T follicular helper cell (primary cell): ENCODE measurements at regions not wholly inside any gene's neighbourhood (a gene's known extent, or its start where the extent isn't known, plus 50 kb on each side); places are given as distances from the start of the nearest gene placed in this dataset.

Experiments
- DNase-seq: peaks from one replicate; pipeline ENCODE4 v3.0.0-alpha.2; 2020; ENCODE audit warnings: low read depth

GRCh38 chr2:12284487-12284886, 432.2 kb upstream of the TRIB2 start:
- no peak for DNase-seq

- DNase-seq, result no peak
These were observed 430.4 kb upstream of the TRIB2 start for GRCh38 chr2:12286347-12286746.

- DNase-seq, result no peak
These were observed 429.4 kb upstream of the TRIB2 start for GRCh38 chr2:12287220-12287751.

GRCh38 chr2:12288048-12288447, 428.7 kb upstream of the TRIB2 start:
- DNase-seq, result no peak

- DNase-seq, result no peak
These were observed 427.5 kb upstream of the TRIB2 start for GRCh38 chr2:12289120-12289802.

GRCh38 chr2:12291303-12291702, 425.4 kb upstream of the TRIB2 start:
- no peak for DNase-seq

GRCh38 chr2:12293874-12294273, 422.9 kb upstream of the TRIB2 start:
- DNase-seq, result no peak

- DNase-seq, result no peak
These were observed 420.7 kb upstream of the TRIB2 start for GRCh38 chr2:12295856-12296519.

GRCh38 chr2:12296915-12297314, 419.8 kb upstream of the TRIB2 start:
- no peak for DNase-seq

GRCh38 chr2:12298352-12298751, 418.4 kb upstream of the TRIB2 start:
- DNase-seq, result no peak

- no peak for DNase-seq
These were observed 417.3 kb upstream of the TRIB2 start for GRCh38 chr2:12299431-12299830.

- DNase-seq, result no peak
These were observed 416.6 kb upstream of the TRIB2 start for GRCh38 chr2:12300019-12300602.

- DNase-seq, result no peak
These were observed 415.8 kb upstream of the TRIB2 start for GRCh38 chr2:12300927-12301326.

- no peak for DNase-seq
These were observed 414.6 kb upstream of the TRIB2 start for GRCh38 chr2:12302140-12302539.

GRCh38 chr2:12302691-12303090, 414.0 kb upstream of the TRIB2 start:
- no peak for DNase-seq

- DNase-seq, result no peak
These were observed 413.3 kb upstream of the TRIB2 start for GRCh38 chr2:12303181-12304030.

GRCh38 chr2:12304564-12305171, 412.1 kb upstream of the TRIB2 start:
- no peak for DNase-seq

GRCh38 chr2:12305931-12306330, 410.8 kb upstream of the TRIB2 start:
- no peak for DNase-seq

GRCh38 chr2:12310399-12310798, 406.3 kb upstream of the TRIB2 start:
- no peak for DNase-seq

- DNase-seq, result no peak
These were observed 403.1 kb upstream of the TRIB2 start for GRCh38 chr2:12313445-12314126.

GRCh38 chr2:12314127-12314760, 402.5 kb upstream of the TRIB2 start:
- DNase-seq, result no peak
